Astrocyte (in vitro differentiated cells and primary cell): ENCODE measurements at regions not wholly inside any gene's neighbourhood (a gene's known extent, or its start where the extent isn't known, plus 50 kb on each side); places are given as distances from the start of the nearest gene placed in this dataset.

Experiments
- EZH2 ChIP-seq: IDR thresholded peaks from 2 replicates; pipeline ENCODE4 v1.6.1; 2012; ENCODE audit warnings: mild to moderate bottlenecking, low read length, inconsistent platforms; ENCODE audit not compliant: insufficient read depth
- TF ChIP-seq, protein P1 (sequence below): IDR thresholded peaks from 2 replicates; pipeline ENCODE4 v1.5.1; 2011; ENCODE audit warnings: low read depth, mild to moderate bottlenecking, inconsistent platforms, low read length, moderate library complexity; ENCODE audit not compliant: insufficient read depth

DNA sequence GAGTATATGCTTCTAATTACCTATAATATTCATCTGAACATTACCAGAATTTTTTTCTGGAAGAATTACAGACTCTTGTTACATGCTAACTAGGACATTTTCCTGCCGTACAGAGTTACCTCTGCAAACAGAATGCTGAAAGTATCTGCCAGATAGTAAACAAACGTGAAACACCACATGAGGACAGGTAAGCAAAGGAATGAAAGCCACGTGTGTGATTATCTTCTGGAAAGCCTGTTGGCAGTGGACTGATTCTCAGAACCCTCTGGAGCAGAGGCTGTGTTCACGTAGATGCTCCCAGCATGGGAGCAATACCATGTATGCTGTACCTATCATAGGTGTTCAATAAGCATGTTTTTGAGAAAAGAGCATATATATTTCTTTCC lies 472.6 kb downstream of the ENC1 start:
- TF ChIP-seq EZH2: no peak
- TF ChIP-seq, protein P1, sequence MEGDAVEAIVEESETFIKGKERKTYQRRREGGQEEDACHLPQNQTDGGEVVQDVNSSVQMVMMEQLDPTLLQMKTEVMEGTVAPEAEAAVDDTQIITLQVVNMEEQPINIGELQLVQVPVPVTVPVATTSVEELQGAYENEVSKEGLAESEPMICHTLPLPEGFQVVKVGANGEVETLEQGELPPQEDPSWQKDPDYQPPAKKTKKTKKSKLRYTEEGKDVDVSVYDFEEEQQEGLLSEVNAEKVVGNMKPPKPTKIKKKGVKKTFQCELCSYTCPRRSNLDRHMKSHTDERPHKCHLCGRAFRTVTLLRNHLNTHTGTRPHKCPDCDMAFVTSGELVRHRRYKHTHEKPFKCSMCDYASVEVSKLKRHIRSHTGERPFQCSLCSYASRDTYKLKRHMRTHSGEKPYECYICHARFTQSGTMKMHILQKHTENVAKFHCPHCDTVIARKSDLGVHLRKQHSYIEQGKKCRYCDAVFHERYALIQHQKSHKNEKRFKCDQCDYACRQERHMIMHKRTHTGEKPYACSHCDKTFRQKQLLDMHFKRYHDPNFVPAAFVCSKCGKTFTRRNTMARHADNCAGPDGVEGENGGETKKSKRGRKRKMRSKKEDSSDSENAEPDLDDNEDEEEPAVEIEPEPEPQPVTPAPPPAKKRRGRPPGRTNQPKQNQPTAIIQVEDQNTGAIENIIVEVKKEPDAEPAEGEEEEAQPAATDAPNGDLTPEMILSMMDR: no peak
